NB4 (cell line): ENCODE measurements at regions not wholly inside any gene's neighbourhood (a gene's known extent, or its start where the extent isn't known, plus 50 kb on each side); places are given as distances from the start of the nearest gene placed in this dataset.

Experiments
- MAX ChIP-seq: IDR thresholded peaks from 2 replicates; pipeline ENCODE4 v1.6.1; 2011; ENCODE audit warnings: low read depth, low read length
- MYC ChIP-seq: IDR thresholded peaks from 2 replicates; pipeline ENCODE4 v1.6.1; 2011; ENCODE audit warnings: low read depth, low read length
- POLR2A ChIP-seq: IDR thresholded peaks from 2 replicates; pipeline ENCODE4 v1.6.1; 2011; ENCODE audit warnings: mild to moderate bottlenecking; ENCODE audit not compliant: insufficient read length; ENCODE audit errors: extremely low read depth
- TF ChIP-seq, protein P1 (sequence below): IDR thresholded peaks from one replicate; pipeline ENCODE4 v1.5.1; 2012; ENCODE audit warnings: low read depth, low read length

DNA sequence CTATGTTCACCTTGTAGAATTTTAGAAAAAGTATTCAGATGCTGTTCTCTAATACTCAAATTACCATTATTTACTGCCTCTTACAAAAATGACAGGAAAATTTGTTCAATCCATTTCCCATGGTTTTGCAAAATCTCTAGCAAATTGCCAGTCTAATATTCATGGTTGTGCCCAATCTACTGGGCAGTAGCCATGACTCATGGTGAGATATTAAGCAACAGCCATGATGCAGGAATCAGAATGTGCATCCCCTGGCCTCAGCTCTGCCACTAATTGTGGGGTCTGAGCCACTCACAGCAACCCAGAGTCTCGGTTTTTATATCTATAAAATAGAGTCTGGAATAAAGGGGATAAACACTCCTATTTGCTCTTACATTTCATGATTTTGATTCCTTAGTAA is 353.6 kb downstream of the DEPDC1B start:
- TF ChIP-seq, protein P1, sequence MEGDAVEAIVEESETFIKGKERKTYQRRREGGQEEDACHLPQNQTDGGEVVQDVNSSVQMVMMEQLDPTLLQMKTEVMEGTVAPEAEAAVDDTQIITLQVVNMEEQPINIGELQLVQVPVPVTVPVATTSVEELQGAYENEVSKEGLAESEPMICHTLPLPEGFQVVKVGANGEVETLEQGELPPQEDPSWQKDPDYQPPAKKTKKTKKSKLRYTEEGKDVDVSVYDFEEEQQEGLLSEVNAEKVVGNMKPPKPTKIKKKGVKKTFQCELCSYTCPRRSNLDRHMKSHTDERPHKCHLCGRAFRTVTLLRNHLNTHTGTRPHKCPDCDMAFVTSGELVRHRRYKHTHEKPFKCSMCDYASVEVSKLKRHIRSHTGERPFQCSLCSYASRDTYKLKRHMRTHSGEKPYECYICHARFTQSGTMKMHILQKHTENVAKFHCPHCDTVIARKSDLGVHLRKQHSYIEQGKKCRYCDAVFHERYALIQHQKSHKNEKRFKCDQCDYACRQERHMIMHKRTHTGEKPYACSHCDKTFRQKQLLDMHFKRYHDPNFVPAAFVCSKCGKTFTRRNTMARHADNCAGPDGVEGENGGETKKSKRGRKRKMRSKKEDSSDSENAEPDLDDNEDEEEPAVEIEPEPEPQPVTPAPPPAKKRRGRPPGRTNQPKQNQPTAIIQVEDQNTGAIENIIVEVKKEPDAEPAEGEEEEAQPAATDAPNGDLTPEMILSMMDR = no peak
- TF ChIP-seq MAX (no peak), POLR2A (no peak), MYC (no peak)
